SK-N-SH (cell line): ENCODE measurements at regions not wholly inside any gene's neighbourhood (a gene's known extent, or its start where the extent isn't known, plus 50 kb on each side); places are given as distances from the start of the nearest gene placed in this dataset.
A peak's percentile ranks its signal among the peaks of the same experiment; 100 is the strongest.

Source experiments
- CTCF ChIA-PET: fragments of 300-600, 350-600 bp; formaldehyde crosslinking; extraction: SDS; loops from one replicate; lab custom pipeline; 2021; lab: Yijun Ruan, JAX
- POLR2A ChIA-PET: fragments of 350-600 bp; sonication (Branson Sonifier 250); formaldehyde crosslinking; extraction: SDS; loops from one replicate; lab custom pipeline; 2020; ENCODE audit warnings: antibody characterized with exemption, inconsistent platforms; lab: Yijun Ruan, JAX
- DNase-seq: peaks from one replicate; pipeline ENCODE4 v3.0.0; 2012
- H2AFZ ChIP-seq: fragments of 200-600 bp; sonication (generic); 2 replicates; pipeline ENCODE4 v1.8.1; 2016; ENCODE audit warnings: antibody characterized with exemption, mild to moderate bottlenecking, low read depth
- H3F3A ChIP-seq: fragments of 200-600 bp; sonication (generic); replicated peaks from 2 replicates; pipeline ENCODE3; 2016; ENCODE audit warnings: antibody characterized with exemption, mild to moderate bottlenecking; ENCODE audit not compliant: insufficient read depth
- H3K27ac ChIP-seq, 2 experiments: fragments of 200-500 bp in 1 of 2; fragments of 200-600 bp in 1 of 2; sonication (Bioruptor generic) in 1 of 2; sonication (generic), shearing (Covaris generic) in 1 of 2; 2 replicates each; pipeline versions ENCODE4 v1.5.1 to v1.6.1; 2014 to 2016; ENCODE audit warnings: low read depth in 2 of 2, inconsistent platforms in 1 of 2, low read length in 1 of 2, mild to moderate bottlenecking in 1 of 2, mixed read lengths in 1 of 2
- H3K27me3 ChIP-seq: fragments of 200-600 bp; sonication (generic), shearing (Covaris generic); 2 replicates; pipeline ENCODE4 v1.6.1; 2016; ENCODE audit warnings: mixed run types; ENCODE audit not compliant: insufficient read depth
- H3K36me3 ChIP-seq, 2 experiments: fragments of 200-500 bp in 1 of 2; fragments of 200-600 bp in 1 of 2; sonication (Bioruptor generic) in 1 of 2; sonication (generic) in 1 of 2; replicated peaks in 1 of 2; 2 replicates each; pipeline versions ENCODE3 to v1.5.1; 2014 to 2016; ENCODE audit warnings: low read length in 1 of 2, mild to moderate bottlenecking in 1 of 2; ENCODE audit not compliant: insufficient read depth in 2 of 2, control insufficient read depth in 1 of 2
- H3K4me1 ChIP-seq, 2 experiments: fragments of 200-500 bp in 1 of 2; fragments of 200-600 bp in 1 of 2; sonication (Bioruptor generic) in 1 of 2; sonication (generic), shearing (Covaris generic) in 1 of 2; 2 replicates each; pipeline versions ENCODE4 v1.5.1 to v1.6.1; 2014 to 2016; ENCODE audit warnings: low read depth in 1 of 2, low read length in 1 of 2, mixed run types in 1 of 2; ENCODE audit not compliant: insufficient read depth in 2 of 2, control insufficient read depth in 1 of 2
- H3K4me2 ChIP-seq: fragments of 200-600 bp; sonication (generic), shearing (Covaris generic); 2 replicates; pipeline ENCODE4 v1.6.1; 2017; ENCODE audit warnings: mixed run types
- H3K4me3 ChIP-seq, 2 experiments: fragments of 200-500 bp in 1 of 2; fragments of 200-600 bp in 1 of 2; sonication (Bioruptor generic) in 1 of 2; sonication (generic), shearing (Covaris generic) in 1 of 2; 2 replicates each; pipeline versions ENCODE4 v1.5.1 to v1.8.1; 2014 to 2016; ENCODE audit warnings: low read depth in 2 of 2, inconsistent platforms in 1 of 2, low read length in 1 of 2, mild to moderate bottlenecking in 1 of 2, mixed read lengths in 1 of 2, moderate library complexity in 1 of 2
- H3K79me2 ChIP-seq: fragments of 200-600 bp; sonication (generic); 2 replicates; pipeline ENCODE4 v1.8.1; 2017; ENCODE audit warnings: mild to moderate bottlenecking; ENCODE audit not compliant: insufficient read depth
- H3K9ac ChIP-seq: fragments of 200-600 bp; sonication (generic); 2 replicates; pipeline ENCODE4 v1.6.1; 2017; ENCODE audit warnings: mixed run types
- H3K9me2 ChIP-seq: fragments of 200-600 bp; sonication (generic); 2 replicates; pipeline ENCODE4 v1.6.1; 2017; ENCODE audit warnings: mixed run types
- H3K9me3 ChIP-seq: fragments of 200-600 bp; sonication (generic); 2 replicates; pipeline ENCODE4 v1.6.1; 2017; ENCODE audit warnings: mixed run types, mild to moderate bottlenecking, moderate library complexity
- H4K20me1 ChIP-seq: fragments of 200-600 bp; sonication (generic); 2 replicates; pipeline ENCODE4 v1.6.1; 2017; ENCODE audit warnings: mild to moderate bottlenecking, mixed run types; ENCODE audit not compliant: insufficient read depth
- EP300 ChIP-seq, 2 experiments: IDR thresholded peaks; 2 replicates each; pipeline versions ENCODE4 v1.4.0 to v1.6.1; 2012; ENCODE audit warnings: borderline replicate concordance in 1 of 2, low read depth in 1 of 2, low read length in 1 of 2
- EZH2phosphoT487 ChIP-seq: fragments of 200-600 bp; sonication (generic); IDR thresholded peaks from 2 replicates; pipeline ENCODE4 v1.6.1; 2017; ENCODE audit warnings: low read depth, mixed run types, mild to moderate bottlenecking, antibody characterized with exemption, moderate library complexity, borderline replicate concordance
- FOSL2 ChIP-seq: IDR thresholded peaks from 2 replicates; pipeline ENCODE4 v1.4.0; 2012; ENCODE audit warnings: low read depth, mild to moderate bottlenecking, moderate library complexity, borderline replicate concordance
- FOXM1 ChIP-seq: IDR thresholded peaks from 2 replicates; pipeline ENCODE4 v1.4.0; 2012; ENCODE audit warnings: low read depth, mild to moderate bottlenecking
- MEF2A ChIP-seq: IDR thresholded peaks from 2 replicates; pipeline ENCODE4 v1.4.0; 2012; ENCODE audit warnings: low read depth, borderline replicate concordance
- NRF1 ChIP-seq: IDR thresholded peaks from 2 replicates; pipeline ENCODE4 v1.6.1; 2012; ENCODE audit warnings: low read depth, mild to moderate bottlenecking, low read length
- PBX3 ChIP-seq: IDR thresholded peaks from 2 replicates; pipeline ENCODE4; 2012
- RCOR1 ChIP-seq: fragments of 150-350 bp; IDR thresholded peaks from 2 replicates; pipeline ENCODE4 v1.6.1; 2017; ENCODE audit warnings: antibody characterized with exemption, low read length
- REST ChIP-seq: IDR thresholded peaks from 2 replicates; pipeline ENCODE4 v1.6.1; 2012; ENCODE audit warnings: mild to moderate bottlenecking, low read depth, low read length, moderate library complexity
- RXRA ChIP-seq: IDR thresholded peaks from 2 replicates; pipeline ENCODE4 v1.4.0; 2012; ENCODE audit warnings: low read depth, mild to moderate bottlenecking, borderline replicate concordance
- SMC3 ChIP-seq: IDR thresholded peaks from 2 replicates; pipeline ENCODE4 v1.6.1; 2012; ENCODE audit warnings: low read depth, low read length, improper control_type of control experiment
- TEAD4 ChIP-seq: IDR thresholded peaks from 2 replicates; pipeline ENCODE4 v1.4.0; 2012; ENCODE audit warnings: mild to moderate bottlenecking, borderline replicate concordance; ENCODE audit not compliant: insufficient read depth
- USF1 ChIP-seq: IDR thresholded peaks from 2 replicates; pipeline ENCODE4 v1.4.0; 2012; ENCODE audit warnings: low read depth, borderline replicate concordance
- YY1 ChIP-seq: IDR thresholded peaks from 2 replicates; pipeline ENCODE4 v1.4.0; 2012; ENCODE audit warnings: low read depth, mild to moderate bottlenecking
- ZBTB33 ChIP-seq: IDR thresholded peaks from 2 replicates; pipeline ENCODE4 v1.4.0; 2012; ENCODE audit warnings: low read depth, borderline replicate concordance
- WGBS: methylation state at CpG from one replicate; pipeline ENCODE4 v1.1.6; 2017; ENCODE audit warnings: low lambda C conversion rate; 5-methylcytosine and 5-hydroxymethylcytosine counted together

GRCh38 chr3:124362455-124362854, 367.8 kb upstream of the UMPS start:
- WGBS, result 75% methylated on average over 2 of the region's 2 CpGs
- TF ChIP-seq FOSL2 (no peak), RCOR1 (no peak), ZBTB33 (no peak), RXRA (no peak), REST (no peak)
- no peak for DNase-seq
- H4K20me1 ChIP-seq, result no peaks in the 10 kb centered on the region
- H3F3A ChIP-seq, result peaks cover 10% of the 10 kb centered on the region
- peaks cover 19 to 29% of the 10 kb centered on the region in 2 experiments; a peak in 3 of 4 replicates for H3K4me1 ChIP-seq
- H3K27me3 ChIP-seq, result no peaks in the 10 kb centered on the region
- H3K9ac ChIP-seq, result no peak overlapping the region
- H3K4me3 ChIP-seq, result no peak overlapping the region
- H3K27ac ChIP-seq, result no peak overlapping the region; a peak in 1 of 4 replicates
- ChIA-PET CTCF (interaction anchor here (1.1 to 3.4 kb wide), 3 partner anchors 11 to 197 kb away, joined by 3 to 14 read pairs (median 4); no protein-coding TSS in a partner anchor), POLR2A (no interaction called here)
- no peaks in the 10 kb centered on the region for H3K79me2 ChIP-seq
- H3K4me2 ChIP-seq, result no peak overlapping the region
- H3K36me3 ChIP-seq, result peaks cover 0 to 3% of the 10 kb centered on the region in 2 experiments
- no peaks in the 10 kb centered on the region for H3K9me2 ChIP-seq
- H3K9me3 ChIP-seq, result no peaks in the 10 kb centered on the region
- H2AFZ ChIP-seq, result no peak overlapping the region

- Histone ChIP-seq H3K4me1 (peaks cover 19 to 29% of the 10 kb centered on the region in 2 experiments; a peak in 3 of 4 replicates), H3K4me2 (no peak overlapping the region), H3K27me3 (no peaks in the 10 kb centered on the region), H3K9ac (no peak overlapping the region), H3F3A (peaks cover 10% of the 10 kb centered on the region), H3K4me3 (no peak overlapping the region), H3K27ac (peak overlapping the region; percentile 82 to 91), H4K20me1 (no peaks in the 10 kb centered on the region), H3K9me3 (no peaks in the 10 kb centered on the region), H3K79me2 (no peaks in the 10 kb centered on the region), H3K36me3 (peaks cover 0 to 3% of the 10 kb centered on the region in 2 experiments), H3K9me2 (no peaks in the 10 kb centered on the region), H2AFZ (no peak overlapping the region)
- DNase-seq, result no peak
- ChIA-PET CTCF (interaction anchor here (0.6 to 2.2 kb wide), 4 partner anchors 16 to 407 kb away, joined by 3 to 7 read pairs (median 4); no protein-coding TSS in a partner anchor), POLR2A (no interaction called here)
- no peak for TF ChIP-seq REST
- no peak for TF ChIP-seq EP300 (IDR thresholded peaks at IDR 0.05; ENCODE audit: borderline replicate concordance in 1 of 2, low read depth in 1 of 2, low read length in 1 of 2)
- no peak for TF ChIP-seq EZH2phosphoT487
- peak; percentile 66 for TF ChIP-seq PBX3
- no peak for TF ChIP-seq YY1
- TF ChIP-seq MEF2A, result no peak
- no peak for TF ChIP-seq RCOR1
- peak; percentile 66 for TF ChIP-seq RXRA
- TF ChIP-seq FOXM1, result no peak
- no peak for TF ChIP-seq SMC3
- TF ChIP-seq NRF1, result no peak
- no peak for TF ChIP-seq TEAD4
- TF ChIP-seq USF1, result no peak
These were observed 366.8 kb upstream of the UMPS start for GRCh38 chr3:124363476-124363875.
